Fibroblast of lung (primary cell): ENCODE measurements at regions not wholly inside any gene's neighbourhood (a gene's known extent, or its start where the extent isn't known, plus 50 kb on each side); places are given as distances from the start of the nearest gene placed in this dataset.

ENCODE experiments used
- CTCF ChIP-seq, 2 donors: IDR thresholded peaks in 1 of 2; conservative IDR thresholded peaks in 1 of 2; 1 replicate in 1 of 2; 2 replicates in 1 of 2; pipeline ENCODE4 v1.5.1; 2011 to 2012; ENCODE audit warnings: low read length in 2 of 2, control low read depth in 1 of 2, inconsistent platforms in 1 of 2, low read depth in 1 of 2, mild to moderate bottlenecking in 1 of 2
- EZH2 ChIP-seq: IDR thresholded peaks from 2 replicates; pipeline ENCODE4 v1.5.1; 2012; ENCODE audit warnings: low read length, control low read depth, mild to moderate bottlenecking; ENCODE audit errors: missing control alignments

- TF ChIP-seq CTCF (conservative IDR thresholded peaks at IDR 0.05 in 1 of 2, IDR thresholded peaks at IDR 0.05 in 1 of 2; ENCODE audit: low read depth in 1 of 2, low read length in 2 of 2) (no peak), EZH2 (no peak)
Observed at GRCh38 chr3:35200056-35200455, 439.3 kb upstream of the ARPP21 start.
